SIG-M5 treated with dmso at 0.1 percent for 504 hours (cell line): ENCODE measurements at regions not wholly inside any gene's neighbourhood (a gene's known extent, or its start where the extent isn't known, plus 50 kb on each side); places are given as distances from the start of the nearest gene placed in this dataset.

ENCODE experiments used
- DNase-seq: peaks from one replicate; lab custom pipeline; 2025; ENCODE audit not compliant: unreplicated experiment; lab: John Stamatoyannopoulos, UW

- no peak for DNase-seq
These were observed 558.3 kb downstream of the NR2F2 start for GRCh38 chr15:96888764-96889163.

- DNase-seq, result peak; percentile 8
These were observed 559.4 kb downstream of the NR2F2 start for GRCh38 chr15:96889734-96890480.

GRCh38 chr15:96891046-96891445, 560.5 kb downstream of the NR2F2 start:
- DNase-seq, result no peak

- DNase-seq, result peak; percentile 57
These were observed 562.8 kb downstream of the NR2F2 start for GRCh38 chr15:96893159-96893906.

- DNase-seq, result no peak
These were observed 564.2 kb downstream of the NR2F2 start for GRCh38 chr15:96894659-96895058.

- DNase-seq, result peak; percentile 48
These were observed 566.3 kb downstream of the NR2F2 start for GRCh38 chr15:96896766-96897165.

GRCh38 chr15:96914081-96914480, 583.6 kb downstream of the NR2F2 start:
- DNase-seq, result no peak

- DNase-seq, result no peak
These were observed 586.2 kb downstream of the NR2F2 start for GRCh38 chr15:96916750-96917149.

GRCh38 chr15:96924570-96924969, 594.1 kb downstream of the NR2F2 start:
- DNase-seq, result no peak

- no peak for DNase-seq
These were observed 617.1 kb downstream of the NR2F2 start for GRCh38 chr15:96947296-96948229.

GRCh38 chr15:96948981-96949380, 618.5 kb downstream of the NR2F2 start:
- no peak for DNase-seq

- DNase-seq, result no peak
These were observed 628.2 kb downstream of the NR2F2 start for GRCh38 chr15:96958721-96959120.

GRCh38 chr15:96959501-96959900, 629.0 kb downstream of the NR2F2 start:
- no peak for DNase-seq

GRCh38 chr15:96960711-96961480, 630.4 kb downstream of the NR2F2 start:
- no peak for DNase-seq

GRCh38 chr15:96966554-96966953, 636.1 kb downstream of the NR2F2 start:
- DNase-seq, result no peak

- no peak for DNase-seq
These were observed 639.5 kb downstream of the NR2F2 start for GRCh38 chr15:96969732-96970710.

GRCh38 chr15:96972201-96972600, 641.7 kb downstream of the NR2F2 start:
- no peak for DNase-seq

GRCh38 chr15:96974761-96975160, 644.3 kb downstream of the NR2F2 start:
- no peak for DNase-seq

- DNase-seq, result no peak
These were observed 647.4 kb downstream of the NR2F2 start for GRCh38 chr15:96977886-96978285.
